Neutrophil (primary cell): ENCODE measurements at regions not wholly inside any gene's neighbourhood (a gene's known extent, or its start where the extent isn't known, plus 50 kb on each side); places are given as distances from the start of the nearest gene placed in this dataset.
"Not testable (repeated sequence)": the region's sequence is repeated elsewhere in the genome, so short reads cannot be mapped to it uniquely, and the experiment has no call there.

Experiments
- H3K27ac ChIP-seq: fragments of 200-600 bp; sonication (generic); 2 replicates; pipeline ENCODE4 v1.5.1; 2016; ENCODE audit warnings: mild to moderate bottlenecking, moderate library complexity
- H3K27me3 ChIP-seq: fragments of 200-600 bp; sonication (generic); 2 replicates; pipeline ENCODE4 v1.6.0; 2016; ENCODE audit warnings: mild to moderate bottlenecking
- H3K36me3 ChIP-seq: fragments of 200-600 bp; sonication (generic); 2 replicates; pipeline ENCODE4 v1.5.1; 2017
- H3K4me1 ChIP-seq, 2 experiments: fragments of 200-600 bp in 1 of 2; sonication (generic) in 1 of 2; 1 replicate in 1 of 2; 2 replicates in 1 of 2; pipeline versions ENCODE4 v1.5.1 to v1.6.1; 2013 to 2016; ENCODE audit warnings: low read depth in 1 of 2, low read length in 1 of 2, mild to moderate bottlenecking in 1 of 2, moderate library complexity in 1 of 2; ENCODE audit not compliant: control insufficient read depth in 1 of 2, insufficient read depth in 1 of 2
- H3K4me3 ChIP-seq, 2 experiments: fragments of 200-600 bp in 1 of 2; sonication (generic) in 1 of 2; 1 replicate in 1 of 2; 2 replicates in 1 of 2; pipeline ENCODE4 v1.5.1; 2013 to 2016; ENCODE audit warnings: low read depth in 1 of 2, low read length in 1 of 2, mild to moderate bottlenecking in 1 of 2, moderate library complexity in 1 of 2
- H3K9me3 ChIP-seq: fragments of 200-600 bp; sonication (generic); 2 replicates; pipeline ENCODE4 v1.5.1; 2016
- TF ChIP-seq, protein P1 (sequence below): fragments of 200-600 bp; sonication (generic); IDR thresholded peaks from 2 replicates; pipeline ENCODE4 v1.5.1; 2016; ENCODE audit warnings: antibody characterized with exemption

DNA sequence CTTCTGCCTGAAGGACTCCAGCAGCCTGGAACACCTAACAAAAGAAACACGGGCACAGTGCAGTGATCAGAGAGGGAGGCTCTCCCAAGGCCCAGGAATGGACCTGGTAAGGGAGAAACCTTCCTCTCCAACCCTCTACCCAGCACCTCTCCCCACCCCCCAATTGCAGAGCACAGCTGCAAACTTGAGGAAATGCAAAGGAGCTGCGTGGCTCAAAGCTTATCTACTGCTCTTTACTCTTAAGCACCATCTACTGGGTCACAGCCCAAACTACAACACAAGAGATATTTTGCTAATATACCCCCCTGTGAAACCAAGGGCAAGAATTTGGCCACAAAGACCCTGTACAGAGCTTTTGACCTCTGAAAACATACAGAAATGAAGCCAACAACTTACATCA, 328.3 kb downstream of the OXSM start:
- no peaks in the 10 kb centered on the region for H3K36me3 ChIP-seq
- no peaks in the 10 kb centered on the region for H3K9me3 ChIP-seq
- no peaks in the 10 kb centered on the region for H3K27me3 ChIP-seq
- H3K4me1 ChIP-seq, result no peaks in the 10 kb centered on the region
- H3K4me3 ChIP-seq, result no peak overlapping the region
- TF ChIP-seq, protein P1, sequence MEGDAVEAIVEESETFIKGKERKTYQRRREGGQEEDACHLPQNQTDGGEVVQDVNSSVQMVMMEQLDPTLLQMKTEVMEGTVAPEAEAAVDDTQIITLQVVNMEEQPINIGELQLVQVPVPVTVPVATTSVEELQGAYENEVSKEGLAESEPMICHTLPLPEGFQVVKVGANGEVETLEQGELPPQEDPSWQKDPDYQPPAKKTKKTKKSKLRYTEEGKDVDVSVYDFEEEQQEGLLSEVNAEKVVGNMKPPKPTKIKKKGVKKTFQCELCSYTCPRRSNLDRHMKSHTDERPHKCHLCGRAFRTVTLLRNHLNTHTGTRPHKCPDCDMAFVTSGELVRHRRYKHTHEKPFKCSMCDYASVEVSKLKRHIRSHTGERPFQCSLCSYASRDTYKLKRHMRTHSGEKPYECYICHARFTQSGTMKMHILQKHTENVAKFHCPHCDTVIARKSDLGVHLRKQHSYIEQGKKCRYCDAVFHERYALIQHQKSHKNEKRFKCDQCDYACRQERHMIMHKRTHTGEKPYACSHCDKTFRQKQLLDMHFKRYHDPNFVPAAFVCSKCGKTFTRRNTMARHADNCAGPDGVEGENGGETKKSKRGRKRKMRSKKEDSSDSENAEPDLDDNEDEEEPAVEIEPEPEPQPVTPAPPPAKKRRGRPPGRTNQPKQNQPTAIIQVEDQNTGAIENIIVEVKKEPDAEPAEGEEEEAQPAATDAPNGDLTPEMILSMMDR, result no peak
- H3K27ac ChIP-seq, result no peak overlapping the region

DNA sequence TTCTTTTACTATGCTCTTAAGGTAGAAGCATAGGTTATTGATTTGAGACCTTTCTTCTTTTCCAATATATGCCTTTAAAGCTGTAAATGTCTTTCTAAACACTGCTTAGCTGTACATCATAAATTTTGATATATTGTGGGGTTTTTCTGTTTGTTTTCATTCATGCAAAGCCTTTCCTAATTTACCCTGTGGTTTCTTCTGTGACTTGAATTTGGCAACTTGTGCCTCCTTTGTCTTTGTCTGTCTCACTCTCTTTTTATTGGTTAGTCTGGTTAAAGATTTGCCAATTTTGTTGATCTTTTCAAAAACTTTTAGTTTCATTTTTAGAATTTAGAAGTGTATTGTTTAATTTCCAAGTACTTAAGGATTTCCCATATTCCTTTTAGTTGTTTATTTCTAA, 343.1 kb downstream of the OXSM start:
- Histone ChIP-seq H3K27me3 (no peaks in the 10 kb centered on the region), H3K9me3 (no peaks in the 10 kb centered on the region), H3K36me3 (no peaks in the 10 kb centered on the region), H3K4me3 (no peak overlapping the region), H3K27ac (no peak overlapping the region), H3K4me1 (no peaks in the 10 kb centered on the region)
- TF ChIP-seq, protein P1, result no peak

DNA sequence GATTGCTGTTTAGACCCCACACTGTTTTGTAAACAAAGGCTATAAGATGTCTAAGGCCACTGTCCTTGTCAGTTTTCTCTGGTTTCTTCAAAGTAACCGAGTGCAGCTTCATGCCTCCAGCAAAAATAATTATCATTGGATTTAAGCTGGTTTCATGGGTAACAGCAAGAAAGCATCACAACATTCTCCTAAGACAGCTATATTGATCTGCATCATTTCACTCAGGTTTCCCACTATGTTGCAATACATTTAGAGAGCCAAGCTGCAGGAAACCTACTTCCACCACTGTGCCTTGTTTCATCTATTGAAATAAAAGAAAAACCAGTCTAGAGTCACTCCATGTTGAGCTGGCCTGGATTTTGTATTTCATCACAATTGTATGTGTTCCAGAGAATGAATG, 351.4 kb downstream of the OXSM start:
- Histone ChIP-seq H3K4me3 (no peak overlapping the region), H3K36me3 (no peaks in the 10 kb centered on the region), H3K9me3 (no peaks in the 10 kb centered on the region), H3K4me1 (no peaks in the 10 kb centered on the region), H3K27ac (no peak overlapping the region), H3K27me3 (no peaks in the 10 kb centered on the region)
- TF ChIP-seq, protein P1, result no peak

DNA sequence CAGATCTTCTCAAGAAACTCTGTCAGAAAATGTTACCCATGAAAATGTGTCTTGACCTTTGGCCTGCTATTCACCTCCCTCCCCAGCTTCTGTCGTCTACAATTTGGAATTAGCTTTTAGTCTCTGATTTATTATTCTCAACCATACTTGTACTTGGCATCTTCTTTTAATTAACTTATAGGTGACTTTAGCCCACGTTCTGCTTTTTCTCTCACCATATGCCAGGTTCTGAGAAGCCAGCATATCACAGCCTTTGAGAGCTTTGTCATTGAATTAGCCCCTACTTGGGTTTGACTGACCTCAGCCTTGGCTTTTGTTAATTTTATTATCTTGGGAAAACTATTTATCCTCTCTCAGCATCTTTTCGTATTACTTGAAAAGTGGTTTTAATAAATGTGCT, 355.9 kb downstream of the OXSM start:
- Histone ChIP-seq H3K4me3 (no peak overlapping the region), H3K36me3 (no peaks in the 10 kb centered on the region), H3K4me1 (no peaks in the 10 kb centered on the region), H3K9me3 (no peaks in the 10 kb centered on the region), H3K27me3 (no peaks in the 10 kb centered on the region), H3K27ac (no peak overlapping the region)
- TF ChIP-seq, protein P1, result no peak

DNA sequence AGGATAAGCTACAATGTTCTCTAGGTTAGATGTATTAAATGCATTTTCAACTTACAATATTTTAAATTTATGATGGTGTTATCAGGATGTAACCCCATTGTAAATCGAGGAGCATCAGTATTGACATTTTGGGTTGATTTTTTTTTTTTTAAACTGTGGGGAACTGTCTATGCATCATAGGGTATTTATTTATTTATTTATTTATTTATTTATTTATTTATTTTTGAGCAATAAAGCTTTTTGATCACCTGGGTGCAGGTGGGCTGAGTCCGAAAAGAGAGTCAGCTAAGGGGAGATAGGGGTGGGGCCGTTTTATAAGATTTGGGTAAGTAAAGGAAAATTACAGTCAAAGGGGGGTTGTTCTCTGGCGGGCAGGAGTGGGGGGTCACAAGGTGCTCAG, 367.5 kb downstream of the OXSM start:
- not testable (repeated sequence) for H3K4me3 ChIP-seq, H3K36me3 ChIP-seq, H3K27me3 ChIP-seq, H3K4me1 ChIP-seq, H3K9me3 ChIP-seq, H3K27ac ChIP-seq

DNA sequence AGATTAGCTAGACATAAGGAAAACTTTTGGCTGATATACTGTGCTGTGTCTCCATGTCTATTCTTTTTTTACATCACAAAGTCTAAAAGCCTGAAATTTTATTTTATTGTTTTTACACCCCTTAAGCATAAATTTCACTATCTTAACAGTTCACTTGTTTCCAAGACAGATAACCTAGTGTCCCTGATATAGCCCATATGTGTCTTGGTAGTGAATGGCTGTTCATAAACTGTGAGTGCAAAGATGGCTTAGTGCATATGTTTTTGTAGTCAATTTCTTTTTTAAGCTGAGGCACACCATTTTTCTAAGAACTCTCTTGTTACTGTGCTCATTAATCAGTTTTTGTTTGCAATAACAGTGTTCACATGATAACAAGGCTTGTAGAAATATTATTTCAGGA, 381.1 kb downstream of the OXSM start:
- H3K9me3 ChIP-seq, result no peaks in the 10 kb centered on the region
- H3K36me3 ChIP-seq, result no peaks in the 10 kb centered on the region
- no peaks in the 10 kb centered on the region for H3K4me1 ChIP-seq
- H3K27ac ChIP-seq, result no peak overlapping the region
- no peaks in the 10 kb centered on the region for H3K27me3 ChIP-seq
- TF ChIP-seq, protein P1, result no peak
- H3K4me3 ChIP-seq, result no peak overlapping the region
